ENCODE measurements at regions not wholly inside any gene's neighbourhood (a gene's known extent, or its start where the extent isn't known, plus 50 kb on each side); places are given as distances from the start of the nearest gene placed in this dataset.

DNA sequence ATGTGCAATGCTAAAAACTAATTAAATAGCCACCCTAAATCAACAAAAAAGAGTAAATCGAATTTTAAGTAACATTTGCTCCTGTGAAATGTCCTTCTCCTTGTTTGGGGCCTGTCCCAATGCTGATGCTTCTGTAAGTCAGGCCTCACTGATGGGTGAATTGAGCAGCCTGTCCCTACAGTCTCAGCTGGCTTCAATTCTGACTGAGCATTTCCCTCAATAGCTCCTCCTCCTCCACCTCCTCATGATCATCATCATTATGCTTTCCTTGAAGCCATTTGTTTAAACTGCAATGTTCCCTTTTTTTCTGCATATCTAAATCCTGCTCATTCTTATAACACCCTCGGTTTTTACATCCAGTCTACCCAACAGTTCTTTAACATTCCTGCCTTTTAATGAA is 137.2 kb upstream of the CELF4 start:
- TF ChIP-seq, protein P1, sequence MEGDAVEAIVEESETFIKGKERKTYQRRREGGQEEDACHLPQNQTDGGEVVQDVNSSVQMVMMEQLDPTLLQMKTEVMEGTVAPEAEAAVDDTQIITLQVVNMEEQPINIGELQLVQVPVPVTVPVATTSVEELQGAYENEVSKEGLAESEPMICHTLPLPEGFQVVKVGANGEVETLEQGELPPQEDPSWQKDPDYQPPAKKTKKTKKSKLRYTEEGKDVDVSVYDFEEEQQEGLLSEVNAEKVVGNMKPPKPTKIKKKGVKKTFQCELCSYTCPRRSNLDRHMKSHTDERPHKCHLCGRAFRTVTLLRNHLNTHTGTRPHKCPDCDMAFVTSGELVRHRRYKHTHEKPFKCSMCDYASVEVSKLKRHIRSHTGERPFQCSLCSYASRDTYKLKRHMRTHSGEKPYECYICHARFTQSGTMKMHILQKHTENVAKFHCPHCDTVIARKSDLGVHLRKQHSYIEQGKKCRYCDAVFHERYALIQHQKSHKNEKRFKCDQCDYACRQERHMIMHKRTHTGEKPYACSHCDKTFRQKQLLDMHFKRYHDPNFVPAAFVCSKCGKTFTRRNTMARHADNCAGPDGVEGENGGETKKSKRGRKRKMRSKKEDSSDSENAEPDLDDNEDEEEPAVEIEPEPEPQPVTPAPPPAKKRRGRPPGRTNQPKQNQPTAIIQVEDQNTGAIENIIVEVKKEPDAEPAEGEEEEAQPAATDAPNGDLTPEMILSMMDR (IDR thresholded peaks at IDR 0.05; ENCODE audit: low read depth, low read length, missing input control) = no peak
- no peak for TF ChIP-seq ZBTB33 (IDR thresholded peaks at IDR 0.05)
- no peak for TF ChIP-seq RAD21 (IDR thresholded peaks at IDR 0.05)
- TF ChIP-seq JUND (IDR thresholded peaks at IDR 0.05) = no peak
- no peak for TF ChIP-seq MAX (IDR thresholded peaks at IDR 0.05)
- no peak for TF ChIP-seq FOXA1 (IDR thresholded peaks at IDR 0.05)

Measured in liver (tissue), 3 donors.